Left renal cortex interstitium (tissue), 4 donors: ENCODE measurements at regions not wholly inside any gene's neighbourhood (a gene's known extent, or its start where the extent isn't known, plus 50 kb on each side); places are given as distances from the start of the nearest gene placed in this dataset.
"Not testable (repeated sequence)": the region's sequence is repeated elsewhere in the genome, so short reads cannot be mapped to it uniquely, and the experiment has no call there.

Source experiments
- DNase-seq, 4 donors: peaks; one replicate each; pipeline ENCODE4 v3.0.0-alpha.2; 2013; ENCODE audit warnings: low read depth in 4 of 4, low spot score in 2 of 4, missing footprints in 1 of 4

DNA sequence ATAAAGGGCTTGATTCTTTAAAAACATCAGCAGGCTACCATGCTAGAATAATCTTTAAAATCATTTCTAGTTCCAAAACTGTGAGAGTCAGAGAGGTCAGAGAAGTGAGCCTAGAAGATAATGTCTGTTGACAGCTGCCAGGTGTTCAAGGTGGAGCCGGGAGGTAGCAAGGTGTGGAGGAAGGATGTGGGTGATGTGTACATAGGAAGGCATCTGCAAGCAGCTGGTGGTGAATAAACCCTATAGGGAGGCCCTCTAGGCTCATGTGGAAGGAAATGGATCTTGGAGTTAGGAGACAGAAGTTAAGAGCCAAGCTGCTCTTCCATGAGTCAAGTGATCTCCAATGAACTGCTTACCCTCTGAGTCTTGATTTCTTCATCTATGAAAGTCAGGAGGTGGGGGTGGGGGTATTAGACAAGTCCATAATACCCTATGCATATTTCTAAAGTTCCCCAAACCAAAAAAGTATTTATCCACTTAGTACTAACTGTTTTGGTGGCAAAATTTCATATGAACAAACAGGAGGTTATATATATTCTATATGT, 266.3 kb downstream of the RHOU start:
- no peak for DNase-seq

DNA sequence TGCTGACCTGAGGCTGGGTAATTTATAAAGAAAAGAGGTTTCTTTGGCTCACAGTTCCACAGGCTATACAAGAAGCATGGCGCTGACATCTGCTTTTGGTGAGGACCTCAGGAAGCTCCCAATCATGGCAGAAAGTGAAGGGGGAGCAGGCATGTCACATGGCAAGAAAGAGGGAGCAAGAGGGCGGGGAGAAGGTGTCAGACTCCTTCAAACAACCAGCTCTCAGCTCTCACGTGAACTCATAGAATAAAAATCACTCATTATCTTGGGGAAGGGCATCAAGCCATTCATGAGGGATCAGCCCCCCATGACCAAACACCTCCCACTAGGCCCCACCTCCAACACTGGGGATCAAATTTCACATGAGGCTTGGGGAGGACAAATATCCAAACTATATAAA, 266.8 kb downstream of the RHOU start:
- no peak for DNase-seq

DNA sequence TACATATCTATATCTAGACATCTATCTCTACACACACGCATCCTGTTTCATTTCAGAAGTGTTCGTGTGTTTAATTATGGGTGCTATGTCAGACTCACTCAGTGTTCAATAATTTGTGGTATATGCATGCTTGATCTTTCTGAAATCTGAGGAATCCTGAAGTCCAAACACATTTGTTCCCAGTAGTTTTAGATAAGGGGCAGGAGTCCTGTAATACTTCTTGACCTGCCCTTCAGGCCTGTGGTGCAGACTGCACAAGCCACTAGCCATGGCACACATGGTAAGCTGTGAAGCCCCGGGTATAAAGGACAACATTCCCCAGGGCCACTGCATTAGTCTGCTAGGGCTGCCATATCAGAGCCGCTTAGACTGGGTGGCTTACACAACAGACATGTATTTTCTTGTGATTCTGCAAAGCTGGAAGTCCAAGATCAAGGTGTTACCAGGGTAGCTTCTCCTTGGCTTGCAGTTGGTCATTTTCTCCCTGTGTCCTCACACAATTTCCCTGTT, 267.2 kb downstream of the RHOU start:
- no peak for DNase-seq

DNA sequence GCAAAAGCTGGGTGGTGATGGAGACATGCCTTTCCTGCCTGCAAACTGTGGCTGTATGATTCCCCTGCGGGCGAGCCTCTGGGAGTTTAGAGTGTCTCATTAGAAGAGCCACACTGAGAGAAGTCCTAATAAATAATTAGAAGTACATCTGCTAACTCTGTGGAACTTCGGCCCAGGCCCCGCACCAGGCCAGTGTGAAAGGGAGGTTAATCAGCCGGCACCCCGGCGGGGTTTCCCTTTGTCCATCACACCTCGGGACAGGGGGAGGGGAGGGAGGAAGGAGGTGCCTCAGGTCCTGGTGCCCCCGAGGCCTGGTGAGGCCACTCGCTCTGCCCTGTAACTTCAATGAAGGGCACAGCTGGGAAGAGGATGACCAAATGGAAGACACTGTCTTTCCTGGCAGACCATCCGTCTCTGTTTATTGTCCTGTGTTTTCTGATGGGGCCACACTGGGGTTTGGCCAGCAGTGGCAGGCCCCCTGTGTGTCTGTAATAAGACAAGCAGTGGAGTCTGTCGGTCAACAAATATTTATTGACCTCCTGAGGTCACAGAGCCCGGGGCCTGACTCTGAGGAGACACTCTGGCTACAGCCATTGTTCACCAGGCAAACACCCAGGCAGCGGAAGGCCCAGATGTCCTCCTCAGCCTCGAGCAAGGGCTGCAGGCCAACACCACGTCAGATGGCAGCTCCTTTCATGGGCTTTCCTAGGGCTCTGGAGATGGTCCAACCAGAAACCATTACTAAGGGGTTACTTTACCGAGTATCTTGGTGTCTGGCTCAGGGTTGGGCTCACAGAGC, 267.5 kb upstream of the RAB4A start:
- DNase-seq, result no peak

DNA sequence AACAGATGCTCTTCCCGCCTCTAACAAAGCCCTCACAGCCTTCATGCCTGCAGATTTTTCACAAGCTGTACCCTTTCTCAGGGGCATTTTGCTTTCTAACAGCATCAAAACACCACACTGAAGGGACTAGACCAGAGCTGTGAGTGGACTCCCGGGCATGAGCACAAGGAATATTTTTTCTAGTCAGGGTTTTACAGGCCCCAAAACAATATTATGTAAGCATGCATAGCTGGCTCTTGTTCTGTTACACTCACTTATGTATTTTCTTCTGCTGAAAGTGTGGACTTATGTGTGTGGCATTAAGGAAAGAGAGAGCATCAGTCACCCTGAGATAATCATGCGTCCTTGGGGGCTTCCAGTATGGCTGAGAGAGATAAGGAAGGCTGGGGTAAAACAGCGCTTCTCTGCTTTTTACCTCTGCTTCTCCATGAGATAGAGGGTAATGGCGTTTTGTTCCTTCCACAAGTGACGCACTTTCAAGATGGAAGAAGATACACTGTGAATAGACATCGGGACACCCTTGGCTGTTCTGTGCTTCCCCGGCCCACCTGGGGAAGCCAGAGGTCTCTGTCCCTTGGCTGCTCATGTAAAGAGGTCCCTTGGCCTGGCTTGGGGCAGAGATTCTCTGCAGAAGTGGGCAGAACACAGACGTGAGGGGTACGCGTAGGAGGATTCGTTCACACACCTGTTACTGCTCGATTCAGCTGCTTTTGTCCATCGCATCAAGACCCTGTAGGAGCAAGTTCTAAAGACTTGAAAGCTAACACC, 266.7 kb upstream of the RAB4A start:
- no peak for DNase-seq

DNA sequence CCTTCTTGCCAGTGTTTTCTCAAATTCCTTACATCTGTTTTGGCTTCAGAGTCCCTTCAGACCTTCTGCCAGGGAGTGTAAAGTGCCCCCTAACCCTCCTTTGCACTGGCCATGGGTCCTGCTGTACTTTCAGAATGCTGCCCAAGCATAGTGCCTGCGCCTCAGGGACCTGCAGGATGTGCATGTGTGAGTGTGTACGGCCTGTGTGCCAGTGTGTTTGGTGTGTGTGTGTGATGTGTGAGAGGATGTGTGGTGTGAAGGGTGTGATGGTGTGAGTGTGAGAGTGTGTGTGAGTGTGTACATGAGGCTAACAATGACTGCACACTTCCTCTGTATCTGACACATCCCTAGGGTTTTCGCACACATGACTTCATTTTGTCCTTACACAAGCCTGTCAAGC, 265.8 kb upstream of the RAB4A start:
- no peak for DNase-seq

DNA sequence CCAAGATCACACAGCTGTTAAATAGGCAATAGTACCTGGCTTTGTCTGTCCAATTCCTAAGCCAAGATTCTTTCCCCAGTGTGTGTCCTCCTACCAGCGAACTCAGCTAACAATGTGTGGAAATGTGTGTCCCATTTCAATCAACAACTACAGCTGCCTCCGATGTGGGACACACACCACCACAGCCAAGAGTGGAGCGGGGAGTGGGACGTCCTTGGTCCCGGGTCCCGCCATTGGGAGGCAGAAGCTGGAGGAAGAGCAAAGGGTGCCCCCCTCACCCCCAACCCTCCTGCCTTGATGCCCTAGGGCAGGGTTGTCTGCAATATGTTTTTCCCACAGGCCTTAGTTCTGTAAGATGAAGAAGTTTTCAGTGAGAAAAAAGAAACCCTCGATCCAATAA, 265.4 kb upstream of the RAB4A start:
- no peak for DNase-seq

DNA sequence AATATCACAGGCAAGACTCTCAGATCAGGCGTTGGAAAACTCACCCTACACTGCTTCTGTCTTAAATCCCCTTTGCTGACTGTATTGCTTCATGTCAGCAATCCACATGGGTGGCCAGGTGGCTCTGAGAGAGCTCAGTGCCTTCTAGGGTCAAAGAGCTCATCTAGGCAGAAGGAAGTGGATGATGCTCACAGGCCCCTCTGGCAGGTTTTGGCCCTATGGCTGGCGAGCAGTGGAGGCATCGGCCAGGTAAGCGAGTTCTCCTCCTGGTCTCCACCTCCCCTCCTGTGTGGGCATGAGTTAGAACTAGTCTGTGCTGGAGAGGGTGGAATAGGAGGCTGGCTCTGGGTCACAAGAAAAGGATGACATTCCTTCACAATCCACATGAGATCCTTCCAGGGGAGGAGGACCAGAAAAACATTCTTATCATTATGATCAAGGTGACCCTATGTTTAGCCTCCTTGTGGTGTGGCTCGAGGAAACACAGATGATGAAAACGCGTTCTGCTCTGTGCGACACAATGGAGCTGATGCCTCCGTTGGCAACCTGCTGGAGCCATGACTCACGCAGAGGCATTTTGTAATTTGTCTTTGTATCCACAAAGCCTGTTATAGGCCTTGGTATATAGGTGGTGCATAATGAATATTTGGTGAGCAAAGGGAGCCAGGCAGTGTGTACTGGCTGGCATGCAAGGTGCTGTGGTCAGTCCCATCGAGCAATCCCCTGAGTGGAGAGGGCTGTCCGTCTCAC, 264.6 kb upstream of the RAB4A start:
- no peak for DNase-seq

DNA sequence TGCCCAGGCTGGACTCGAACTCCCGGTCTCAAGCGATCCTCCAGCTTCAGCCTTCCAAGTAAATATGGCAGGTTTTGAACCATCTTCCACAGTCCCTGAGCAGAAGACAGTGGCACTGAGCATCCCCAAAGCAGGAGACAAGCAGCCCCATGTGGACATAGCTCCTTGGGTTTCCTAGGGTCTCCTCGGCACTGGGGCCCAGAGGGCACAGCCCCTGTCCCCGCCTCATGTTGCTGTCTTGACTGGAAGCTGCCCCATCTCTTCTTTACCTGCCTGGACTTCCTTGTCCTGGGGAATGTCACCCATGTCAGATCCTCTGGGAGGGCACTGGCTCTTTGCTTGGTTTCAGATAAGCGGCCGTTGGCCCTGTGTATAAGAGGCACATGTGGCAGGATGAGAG, 263.7 kb upstream of the RAB4A start:
- DNase-seq, result no peak

DNA sequence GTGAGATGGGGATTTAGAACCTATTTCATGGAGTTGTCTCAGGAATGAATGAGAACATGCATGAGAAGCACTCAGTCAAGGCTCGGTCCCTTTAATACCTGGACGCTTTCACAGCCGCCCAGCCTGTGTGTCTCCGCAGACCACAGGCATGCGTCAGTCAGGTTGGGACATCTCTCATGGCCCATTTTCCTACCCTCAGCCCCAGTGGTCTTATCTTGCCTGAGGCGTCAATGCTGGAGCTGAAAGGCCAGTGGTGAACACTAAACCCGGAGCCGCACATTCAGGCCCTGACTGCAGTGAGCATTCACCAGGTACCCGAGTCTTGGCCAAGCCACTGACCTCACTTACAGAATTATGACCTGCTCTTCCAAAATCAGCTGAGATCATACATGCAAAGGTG, 263.2 kb upstream of the RAB4A start:
- DNase-seq, result no peak

DNA sequence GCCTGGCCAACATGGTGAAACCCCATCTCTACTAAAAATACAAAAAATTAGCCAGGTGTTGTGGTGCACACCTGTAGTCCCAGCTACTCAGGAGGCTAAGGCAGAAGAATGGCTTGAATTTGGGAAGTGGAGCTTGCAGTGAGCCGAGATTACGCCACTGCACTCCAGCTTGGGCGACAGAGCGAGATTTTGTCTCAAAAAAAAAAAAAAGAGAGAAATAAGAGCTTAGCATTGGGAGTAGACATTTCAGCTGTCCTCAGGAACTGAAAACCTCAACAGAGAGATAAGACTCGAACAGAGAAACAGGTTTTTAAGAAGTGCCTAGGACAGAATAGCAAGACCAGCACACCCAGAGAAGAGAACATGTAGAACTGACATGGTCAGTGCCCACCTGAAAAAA, 262.6 kb upstream of the RAB4A start:
- not testable (repeated sequence) for DNase-seq

DNA sequence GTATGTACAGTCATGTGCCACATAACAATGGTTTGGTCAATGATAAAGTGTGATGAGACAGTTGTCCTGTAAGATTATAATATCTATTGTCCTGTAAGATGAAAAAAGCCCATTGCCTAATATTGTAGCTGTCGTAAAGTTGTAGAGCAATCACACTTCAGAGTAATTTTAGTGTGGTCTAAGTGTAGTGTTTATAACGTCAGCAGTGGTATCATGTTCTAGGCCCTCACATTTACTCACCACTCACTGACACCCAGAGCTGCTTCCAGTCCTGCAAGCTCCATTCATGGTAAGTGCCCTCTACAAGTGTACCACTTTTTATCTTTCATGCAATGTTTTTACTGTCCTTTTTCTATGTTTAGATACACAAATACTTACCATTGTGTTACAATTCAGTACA, 259.9 kb upstream of the RAB4A start:
- DNase-seq, result no peak

DNA sequence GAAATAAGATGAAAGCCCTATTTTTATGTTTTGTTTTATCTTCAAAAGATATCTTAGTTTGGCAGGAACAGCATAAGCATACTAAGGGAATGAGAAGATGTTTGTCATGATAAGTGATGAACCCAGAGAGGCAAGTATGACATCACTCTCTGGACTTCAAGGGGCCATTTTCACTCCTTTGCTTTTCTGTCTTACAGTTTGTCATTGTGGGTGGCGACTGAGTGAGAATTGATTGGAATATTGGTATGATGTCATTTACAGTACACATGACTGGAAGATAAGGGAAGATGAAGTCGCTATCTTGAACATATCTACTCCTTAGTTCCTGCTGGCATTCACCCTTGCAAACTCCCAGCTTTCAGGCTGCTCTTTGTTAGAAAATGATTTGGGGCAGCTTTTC, 258.1 kb upstream of the RAB4A start:
- DNase-seq, result no peak

DNA sequence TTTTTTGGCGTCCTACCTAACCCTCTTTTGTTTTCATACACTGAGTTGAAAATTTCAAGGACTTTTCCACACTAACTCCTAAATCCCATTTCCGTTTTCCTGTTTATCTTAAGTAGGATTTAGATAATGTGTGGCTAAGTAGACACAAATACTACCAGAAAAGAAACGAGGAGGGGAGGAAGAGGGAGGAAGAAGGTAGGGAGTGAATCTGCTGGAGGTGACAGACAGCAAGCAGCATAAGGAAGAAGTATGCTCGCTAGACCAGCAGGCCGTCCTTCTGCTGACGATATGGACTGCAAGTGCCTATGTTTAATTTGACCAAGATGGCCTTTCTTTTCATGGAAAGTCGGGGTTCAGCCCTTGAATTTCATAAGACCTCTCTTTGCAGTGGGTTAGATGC, 256.9 kb upstream of the RAB4A start:
- no peak for DNase-seq

DNA sequence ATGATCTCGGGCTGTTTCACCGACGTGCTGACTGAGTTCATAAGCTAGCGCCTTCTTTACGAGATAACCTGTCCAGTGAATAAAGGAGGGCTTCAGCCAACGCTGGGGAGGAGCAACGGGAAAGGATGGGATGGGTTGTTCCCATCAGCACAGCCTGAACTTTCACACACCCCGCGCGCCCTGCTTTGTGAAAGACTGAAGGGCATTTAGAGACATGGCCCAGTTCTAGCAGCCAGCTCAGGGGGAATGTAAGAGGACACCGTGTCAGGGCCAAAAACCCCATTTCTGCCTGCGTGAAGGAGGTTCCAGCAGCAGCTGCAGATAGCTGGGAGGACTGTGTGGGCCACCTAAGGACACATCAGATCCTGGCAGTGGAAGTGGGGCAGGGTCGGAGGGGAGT, 255.1 kb upstream of the RAB4A start:
- DNase-seq, result no peak

DNA sequence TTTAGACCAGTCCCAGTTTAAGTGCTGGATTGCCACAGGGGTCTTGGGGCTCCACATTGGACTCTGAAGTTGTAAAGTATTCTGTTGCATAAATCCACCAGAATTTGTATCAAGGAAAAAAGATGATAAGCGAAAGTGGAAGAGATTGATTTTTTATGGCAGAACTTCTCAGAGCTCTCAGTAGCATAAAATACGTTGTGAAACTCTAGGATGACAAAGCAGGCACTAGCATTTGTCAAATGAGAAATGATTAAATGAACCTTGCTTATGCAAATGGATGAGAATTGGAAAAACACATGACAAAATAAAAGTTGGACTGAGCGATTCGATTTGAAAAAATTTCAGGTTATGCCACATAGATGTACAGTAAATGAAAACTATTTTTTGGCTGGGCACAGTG, 253.8 kb upstream of the RAB4A start:
- DNase-seq, result no peak

DNA sequence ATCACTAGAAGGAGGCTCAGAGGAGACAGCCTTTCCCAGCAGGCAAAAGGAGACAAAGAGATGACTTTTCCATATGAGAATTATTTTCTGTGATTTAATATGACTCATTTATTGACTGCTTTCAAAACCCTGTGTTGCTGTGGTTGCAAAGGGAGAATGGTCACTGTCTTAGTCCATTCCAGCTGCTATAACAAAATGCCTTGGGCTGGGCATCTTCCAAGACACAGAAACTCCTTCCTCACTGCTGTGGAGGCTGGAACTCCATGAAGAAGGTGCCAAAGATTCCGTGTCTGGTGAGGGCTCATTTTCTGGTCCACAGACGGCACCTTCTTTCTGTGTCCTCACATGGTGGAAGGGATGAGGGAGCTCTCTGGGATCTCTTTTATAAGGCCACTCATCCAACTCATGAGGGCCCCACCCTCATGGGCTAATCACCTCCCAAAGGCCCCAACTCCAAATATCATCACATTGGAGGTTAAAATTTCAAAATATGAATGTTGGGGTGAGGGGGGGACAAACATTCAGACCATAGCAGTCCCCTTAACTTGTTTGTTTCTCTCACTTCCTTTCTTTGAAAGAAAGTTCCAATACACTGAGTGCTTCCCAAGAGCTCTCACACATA, 252.1 kb upstream of the RAB4A start:
- DNase-seq, result no peak

DNA sequence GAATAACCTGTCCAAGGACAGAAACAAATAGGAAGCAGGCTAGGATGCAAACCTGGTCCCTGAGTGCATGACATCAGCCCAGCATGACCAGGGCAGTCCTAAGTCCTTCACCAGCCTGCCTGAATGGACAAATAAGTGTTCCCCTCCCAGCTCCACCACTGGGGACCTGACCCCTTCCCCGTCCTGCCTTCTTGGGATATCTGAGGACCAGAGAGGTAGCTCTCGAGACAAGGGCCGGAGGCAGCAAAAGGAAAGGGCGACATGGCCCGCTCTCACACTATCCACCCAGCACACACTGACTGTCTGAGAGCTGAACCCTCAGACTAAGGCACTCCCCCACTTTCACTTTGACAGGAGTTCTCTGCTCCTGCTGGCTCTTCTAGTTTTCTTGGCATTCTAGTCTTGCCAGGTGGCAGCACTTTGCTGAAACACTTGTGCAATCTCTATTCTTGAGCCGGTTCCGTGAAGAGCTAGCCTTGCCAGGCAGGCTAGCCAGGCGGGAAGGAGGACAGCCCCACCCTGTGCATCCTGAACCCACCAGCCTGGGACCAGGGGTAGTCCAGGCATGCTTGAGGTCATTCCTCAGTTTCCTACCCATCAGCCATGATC, 251.1 kb upstream of the RAB4A start:
- DNase-seq, result no peak

DNA sequence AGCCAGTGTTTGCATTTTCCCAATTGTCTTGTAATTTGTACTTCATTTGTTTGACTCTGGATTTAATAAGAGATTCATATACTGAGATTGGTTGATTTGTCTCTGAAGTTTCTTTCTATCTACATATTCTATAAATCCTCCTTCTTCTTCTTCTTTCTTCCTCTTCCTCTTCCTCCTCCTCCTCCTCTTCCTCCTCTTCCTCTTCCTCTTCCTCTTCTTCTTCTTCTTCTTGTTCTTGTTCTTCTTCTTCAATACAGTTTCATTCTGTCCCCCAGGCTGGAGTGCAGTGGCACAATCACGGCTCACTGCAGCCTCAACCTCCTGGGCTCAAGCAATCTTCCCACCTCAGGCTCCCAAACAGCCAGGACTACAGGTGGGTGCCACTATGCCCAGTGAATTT, 249.9 kb upstream of the RAB4A start:
- DNase-seq, result not testable (repeated sequence)
